Stimulated activated CD4-positive, alpha-beta T cell treated with anti-CD3 and anti-CD28 coated beads, Interleukin-15, amount 100 ng/mL, for 48 hours (primary cell): ENCODE measurements at regions not wholly inside any gene's neighbourhood (a gene's known extent, or its start where the extent isn't known, plus 50 kb on each side); places are given as distances from the start of the nearest gene placed in this dataset.

Experiments
- DNase-seq, 2 donors: peaks; one replicate each; pipeline ENCODE4 v3.0.0-alpha.2; 2020; ENCODE audit warnings: low read depth in 2 of 2

DNA sequence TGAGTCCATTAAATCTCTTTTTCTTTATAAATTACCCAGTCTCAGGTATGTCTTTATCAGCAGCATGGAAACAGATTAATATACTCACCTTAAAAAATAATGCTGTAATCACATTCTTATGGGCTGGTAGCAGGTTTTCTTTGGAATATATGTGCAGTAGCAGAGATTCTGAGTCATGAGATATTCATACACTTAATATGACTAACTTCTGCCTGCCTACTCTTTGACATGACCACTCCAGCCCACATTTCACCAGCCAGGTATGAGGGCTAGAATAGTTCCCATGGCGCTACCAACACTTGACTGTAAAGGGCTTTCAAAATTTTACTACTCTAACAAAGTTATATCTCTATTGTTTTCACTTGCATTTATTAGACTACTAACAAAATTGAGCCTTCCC is 74.1 kb upstream of the GHR start:
- DNase-seq: no peak

DNA sequence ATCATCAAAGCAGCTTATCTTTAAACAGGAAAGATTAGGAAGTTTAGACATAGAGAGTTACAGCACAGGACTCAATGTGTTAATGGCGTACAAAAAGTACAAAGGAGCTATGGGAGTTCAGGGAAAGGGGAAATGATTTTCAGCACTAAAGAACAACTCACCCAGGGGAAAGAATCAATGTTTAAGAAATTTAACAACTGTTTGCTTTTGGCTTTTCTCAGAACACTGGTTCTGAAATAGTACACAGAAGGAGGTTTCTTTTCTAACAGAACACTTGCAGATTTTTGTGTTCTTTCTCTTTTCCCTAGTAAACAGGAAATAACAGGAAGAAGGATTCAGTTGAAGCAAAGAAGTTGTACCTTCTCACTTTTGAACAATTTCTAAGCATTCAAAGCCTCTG is 71.3 kb upstream of the GHR start:
- DNase-seq: no peak

DNA sequence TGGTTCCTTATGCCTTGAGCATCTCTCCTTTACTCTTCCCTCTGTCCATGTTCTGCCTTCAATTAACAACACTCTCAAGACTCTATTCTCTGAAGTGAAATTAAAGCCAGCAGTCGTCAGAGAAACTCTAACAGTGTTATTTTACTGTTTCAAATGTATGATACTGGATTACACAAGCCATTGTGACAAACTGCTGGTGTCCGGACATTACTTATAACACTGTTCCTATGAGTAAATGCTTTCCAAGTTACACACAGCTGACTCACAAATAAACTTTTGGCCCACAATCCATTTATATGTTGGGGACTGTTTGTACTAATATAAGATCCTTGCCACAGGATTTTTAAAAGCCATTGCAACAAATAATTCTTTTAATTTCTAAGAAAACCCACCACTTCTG is 63.2 kb upstream of the GHR start:
- no peak for DNase-seq

DNA sequence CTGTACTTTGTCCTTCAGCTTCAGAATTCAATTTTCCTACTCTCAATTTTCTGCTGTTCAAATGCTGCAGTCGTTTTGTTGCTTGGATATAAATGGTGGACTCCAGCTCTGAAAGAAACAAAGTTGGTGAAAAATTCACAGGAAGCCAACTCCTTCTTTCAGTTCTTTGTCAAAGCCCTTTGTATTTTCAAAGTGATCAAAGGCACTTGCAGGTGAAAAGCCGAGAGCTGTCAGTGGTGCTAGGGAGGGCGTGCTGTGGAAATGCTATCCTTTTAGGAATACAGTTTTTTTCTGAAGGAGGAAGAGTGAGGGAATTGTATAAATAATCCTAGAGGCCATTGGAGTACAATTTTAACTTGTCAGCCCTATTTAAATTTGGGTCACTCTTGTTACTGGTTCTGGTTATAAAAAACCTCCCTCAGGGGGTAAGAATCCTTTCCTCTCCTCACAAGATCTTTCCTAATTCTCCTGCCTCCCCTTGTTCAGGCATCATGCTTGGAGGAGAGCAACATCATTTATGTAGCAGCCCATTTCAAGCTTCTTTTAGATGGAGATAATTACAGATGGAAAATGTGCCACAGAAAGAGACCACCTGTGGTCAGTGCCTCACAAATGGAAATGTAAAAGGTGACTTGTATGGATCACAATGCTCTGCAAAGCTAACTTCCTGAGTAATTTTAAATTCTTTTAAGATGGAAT is 62.5 kb upstream of the GHR start:
- DNase-seq: no peak

DNA sequence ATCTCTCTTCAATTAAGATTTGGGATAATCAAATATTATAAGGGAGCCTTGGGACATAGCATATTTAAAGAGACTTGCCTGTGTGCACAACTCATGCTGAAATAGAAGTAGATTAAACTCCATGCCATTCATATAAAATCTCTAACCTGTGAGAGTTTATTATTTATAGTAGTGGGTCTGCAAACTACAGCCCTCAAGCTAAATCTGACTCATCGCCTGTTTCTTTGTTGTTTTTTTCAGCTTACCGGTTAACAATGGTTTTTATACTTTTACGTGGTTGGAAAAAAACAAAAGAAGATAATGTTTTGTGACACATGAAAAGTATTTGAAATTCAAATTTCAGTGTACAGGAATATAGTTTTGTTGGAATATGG is 61.9 kb upstream of the GHR start:
- no peak for DNase-seq

DNA sequence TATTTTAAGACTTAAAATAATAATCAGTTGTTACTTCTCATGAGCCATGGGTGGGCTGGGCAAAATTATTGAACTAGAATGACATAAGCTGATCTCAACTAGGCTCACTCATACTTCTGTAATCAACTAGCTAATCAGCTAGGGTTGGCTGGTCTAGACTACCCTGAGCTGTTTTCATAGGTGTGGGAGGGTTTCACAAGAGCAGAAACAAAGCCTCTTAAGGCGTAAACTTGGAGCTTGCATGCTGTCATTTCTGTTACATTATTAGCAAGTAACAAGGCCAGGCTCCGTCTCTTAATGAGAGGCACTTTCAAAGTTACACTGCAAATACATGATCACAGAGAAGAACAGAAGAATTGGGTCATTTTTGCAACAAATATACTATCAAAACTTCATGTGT is 57.2 kb upstream of the GHR start:
- no peak for DNase-seq
